ENCODE measurements at regions not wholly inside any gene's neighbourhood (a gene's known extent, or its start where the extent isn't known, plus 50 kb on each side); places are given as distances from the start of the nearest gene placed in this dataset.

DNA sequence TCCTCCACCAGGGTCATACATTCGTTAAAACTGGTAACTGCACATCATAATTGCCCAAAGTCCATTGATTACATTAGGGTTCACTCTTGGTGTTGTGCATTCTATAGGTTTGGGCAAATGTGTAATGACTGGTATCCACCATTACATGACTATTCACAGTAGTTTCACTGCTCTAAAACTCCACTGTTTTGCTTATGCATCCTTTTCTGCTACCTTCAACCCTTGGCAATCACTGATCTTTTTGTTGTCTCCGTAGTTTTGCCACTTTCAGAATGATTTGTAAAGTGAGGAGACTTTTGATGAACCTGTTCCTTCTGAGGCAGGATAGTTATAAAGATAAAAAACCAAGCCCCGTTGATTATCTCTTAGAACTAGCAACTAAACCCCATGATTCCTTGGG is 187.3 kb upstream of the MCHR2 start:
- Histone ChIP-seq H2BK12ac (ENCODE audit: low read length) (no peak overlapping the region), H4K8ac (ENCODE audit: low read depth, low read length) (no peak overlapping the region), H2BK120ac (ENCODE audit: low read depth, low read length) (no peak overlapping the region), H3K4ac (ENCODE audit: low read length) (no peak overlapping the region), H3K9me3 (replicated peaks in 1 of 2; ENCODE audit: control insufficient read depth in 2 of 2, insufficient read depth in 1 of 2, low read depth in 1 of 2, low read length in 2 of 2) (no peaks in the 10 kb centered on the region), H3K36me3 (replicated peaks in 1 of 2; ENCODE audit: control insufficient read depth in 2 of 2, insufficient read depth in 2 of 2, low read length in 2 of 2) (no peaks in the 10 kb centered on the region), H3K4me1 (ENCODE audit: control insufficient read depth in 2 of 2, insufficient read depth in 1 of 2, low read depth in 1 of 2, low read length in 2 of 2) (peaks cover 0 to 10% of the 10 kb centered on the region in 2 donors), H3K27me3 (ENCODE audit: control insufficient read depth in 3 of 3, insufficient read depth in 3 of 3, low read depth in 1 of 3, low read length in 3 of 3) (no peaks in the 10 kb centered on the region), H3K23ac (ENCODE audit: low read depth, low read length, poor library complexity) (no peak overlapping the region), H4K91ac (ENCODE audit: low read depth, low read length, poor library complexity) (no peak overlapping the region), H2BK5ac (ENCODE audit: low read length) (no peak overlapping the region), H3K18ac (ENCODE audit: low read length) (no peak overlapping the region), H3K14ac (ENCODE audit: low read length) (no peak overlapping the region), H3K4me3 (ENCODE audit: low read length in 2 of 2) (no peak overlapping the region), H2AFZ (ENCODE audit: low read length) (no peak overlapping the region), H2BK15ac (ENCODE audit: low read length) (no peak overlapping the region), H3K79me1 (ENCODE audit: low read depth, low read length) (no peaks in the 10 kb centered on the region), H3K4me2 (ENCODE audit: insufficient read depth, low read length, poor library complexity, severe bottlenecking) (no peak overlapping the region), H3K27ac (replicated peaks; ENCODE audit: low read length) (no peak overlapping the region), H2AK5ac (ENCODE audit: low read depth, low read length) (no peak overlapping the region), H3K9ac (ENCODE audit: low read depth, low read length, poor library complexity) (no peak overlapping the region)
- DNase-seq (ENCODE audit: low spot score): no peak
- WGBS, 2 donors (ENCODE audit: extremely low coverage in 2 of 2, insufficient read length in 2 of 2, insufficient replicate concordance in 1 of 2): no CpG with 5 or more reads among the region's 3 CpGs

DNA sequence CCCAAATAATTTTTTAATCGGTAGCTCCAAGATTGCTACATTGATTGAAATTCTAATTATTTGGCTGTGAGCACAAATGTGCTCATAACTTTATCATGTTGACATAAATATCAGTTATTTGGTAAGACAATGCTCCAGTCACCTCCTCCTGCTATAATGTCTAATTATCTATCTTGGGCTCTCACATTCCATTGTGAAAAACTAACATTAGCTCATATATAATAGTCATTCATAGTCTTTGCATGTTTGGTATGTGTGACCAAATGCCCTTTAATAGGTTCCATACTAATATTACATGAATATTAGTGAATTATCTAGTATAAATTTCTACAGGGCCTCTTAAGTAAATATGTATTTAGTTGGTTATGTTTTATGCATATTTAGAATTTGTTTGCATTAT is 185.6 kb upstream of the MCHR2 start:
- Histone ChIP-seq H2AK5ac (ENCODE audit: low read depth, low read length) (no peak overlapping the region), H3K14ac (ENCODE audit: low read length) (no peak overlapping the region), H3K27ac (replicated peaks; ENCODE audit: low read length) (no peak overlapping the region), H3K4me3 (ENCODE audit: low read length in 2 of 2) (no peak overlapping the region), H3K4me2 (ENCODE audit: insufficient read depth, low read length, poor library complexity, severe bottlenecking) (no peak overlapping the region), H3K4ac (ENCODE audit: low read length) (no peak overlapping the region), H2BK120ac (ENCODE audit: low read depth, low read length) (no peak overlapping the region), H3K36me3 (replicated peaks in 1 of 2; ENCODE audit: control insufficient read depth in 2 of 2, insufficient read depth in 2 of 2, low read length in 2 of 2) (no peaks in the 10 kb centered on the region), H3K4me1 (ENCODE audit: control insufficient read depth in 2 of 2, insufficient read depth in 1 of 2, low read depth in 1 of 2, low read length in 2 of 2) (peaks cover 0 to 9% of the 10 kb centered on the region in 2 donors), H4K8ac (ENCODE audit: low read depth, low read length) (no peak overlapping the region), H3K18ac (ENCODE audit: low read length) (no peak overlapping the region), H3K79me1 (ENCODE audit: low read depth, low read length) (no peaks in the 10 kb centered on the region), H2BK12ac (ENCODE audit: low read length) (no peak overlapping the region), H3K23ac (ENCODE audit: low read depth, low read length, poor library complexity) (no peak overlapping the region), H4K91ac (ENCODE audit: low read depth, low read length, poor library complexity) (no peak overlapping the region), H2BK5ac (ENCODE audit: low read length) (no peak overlapping the region), H3K9me3 (replicated peaks in 1 of 2; ENCODE audit: control insufficient read depth in 2 of 2, insufficient read depth in 1 of 2, low read depth in 1 of 2, low read length in 2 of 2) (no peaks in the 10 kb centered on the region), H2BK15ac (ENCODE audit: low read length) (no peak overlapping the region), H3K27me3 (ENCODE audit: control insufficient read depth in 3 of 3, insufficient read depth in 3 of 3, low read depth in 1 of 3, low read length in 3 of 3) (no peaks in the 10 kb centered on the region), H3K9ac (ENCODE audit: low read depth, low read length, poor library complexity) (no peak overlapping the region), H2AFZ (ENCODE audit: low read length) (no peak overlapping the region)
- DNase-seq (ENCODE audit: low spot score): no peak
- no CpG with 5 or more reads among the region's 1 CpG for WGBS, 2 donors (ENCODE audit: extremely low coverage in 2 of 2, insufficient read length in 2 of 2, insufficient replicate concordance in 1 of 2)

- H3K9me3 ChIP-seq (replicated peaks in 1 of 2; ENCODE audit: control insufficient read depth in 2 of 2, insufficient read depth in 1 of 2, low read depth in 1 of 2, low read length in 2 of 2): no peaks in the 10 kb centered on the region
- no peak overlapping the region for H2BK5ac ChIP-seq (ENCODE audit: low read length)
- no peak overlapping the region for H4K91ac ChIP-seq (ENCODE audit: low read depth, low read length, poor library complexity)
- H3K36me3 ChIP-seq (replicated peaks in 1 of 2; ENCODE audit: control insufficient read depth in 2 of 2, insufficient read depth in 2 of 2, low read length in 2 of 2): no peaks in the 10 kb centered on the region
- no peak for DNase-seq (ENCODE audit: low spot score)
- H2AK5ac ChIP-seq (ENCODE audit: low read depth, low read length): no peak overlapping the region
- H3K4me1 ChIP-seq (ENCODE audit: control insufficient read depth in 2 of 2, insufficient read depth in 1 of 2, low read depth in 1 of 2, low read length in 2 of 2): peaks cover 0 to 6% of the 10 kb centered on the region in 2 donors
- no peak overlapping the region for H3K9ac ChIP-seq (ENCODE audit: low read depth, low read length, poor library complexity)
- WGBS, 2 donors (ENCODE audit: extremely low coverage in 2 of 2, insufficient read length in 2 of 2, insufficient replicate concordance in 1 of 2): no CpG with 5 or more reads among the region's 1 CpG
- no peak overlapping the region for H3K23ac ChIP-seq (ENCODE audit: low read depth, low read length, poor library complexity)
- H4K8ac ChIP-seq (ENCODE audit: low read depth, low read length): no peak overlapping the region
- no peak overlapping the region for H2BK120ac ChIP-seq (ENCODE audit: low read depth, low read length)
- H2BK12ac ChIP-seq (ENCODE audit: low read length): no peak overlapping the region
- H2BK15ac ChIP-seq (ENCODE audit: low read length): no peak overlapping the region
- H3K14ac ChIP-seq (ENCODE audit: low read length): no peak overlapping the region
- H3K79me1 ChIP-seq (ENCODE audit: low read depth, low read length): no peaks in the 10 kb centered on the region
- no peak overlapping the region for H3K4ac ChIP-seq (ENCODE audit: low read length)
- no peak overlapping the region for H3K18ac ChIP-seq (ENCODE audit: low read length)
- H3K27me3 ChIP-seq (ENCODE audit: control insufficient read depth in 3 of 3, insufficient read depth in 3 of 3, low read depth in 1 of 3, low read length in 3 of 3): no peaks in the 10 kb centered on the region
- no peak overlapping the region for H3K4me2 ChIP-seq (ENCODE audit: insufficient read depth, low read length, poor library complexity, severe bottlenecking)
- no peak overlapping the region for H3K27ac ChIP-seq (replicated peaks; ENCODE audit: low read length)
- no peak overlapping the region for H3K4me3 ChIP-seq (ENCODE audit: low read length in 2 of 2)
- H2AFZ ChIP-seq (ENCODE audit: low read length): no peak overlapping the region
These were observed 183.9 kb upstream of the MCHR2 start for GRCh38 chr6:100177956-100178355.

DNA sequence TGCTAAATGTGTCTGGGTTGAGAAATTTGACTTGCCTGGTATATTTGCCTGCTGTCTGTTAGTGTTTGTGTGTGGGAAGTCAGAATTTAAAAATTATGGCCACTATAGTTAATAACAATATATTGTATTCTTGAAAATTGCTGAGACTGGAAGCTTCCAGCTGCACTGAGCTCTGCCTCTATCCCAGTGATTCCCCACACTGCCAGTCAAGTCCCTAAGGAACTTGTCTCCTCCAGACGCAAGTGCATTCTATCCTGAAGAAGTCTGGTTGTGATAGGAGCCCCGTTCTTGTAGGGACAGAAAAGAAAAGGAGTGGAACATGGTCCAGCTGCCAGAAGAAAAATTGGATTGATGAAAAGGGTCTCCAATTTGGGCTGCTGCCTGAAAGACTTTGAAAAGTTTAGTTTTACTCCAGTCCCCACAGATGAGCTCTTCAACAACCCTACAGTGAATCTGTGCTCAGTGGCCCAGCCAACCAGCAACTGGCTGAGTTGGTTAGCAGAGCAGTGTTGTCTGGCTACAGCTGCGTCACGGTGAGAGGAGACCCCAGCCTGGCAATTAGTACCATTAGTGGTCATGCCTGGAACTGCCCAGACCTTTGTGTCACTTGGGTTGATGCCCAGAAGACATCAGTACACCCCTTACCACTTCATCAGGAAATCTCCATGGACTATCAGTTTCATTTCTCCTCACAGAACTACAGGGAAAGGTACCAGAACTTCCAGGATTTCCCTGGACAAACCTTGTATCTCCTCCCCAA is 183.1 kb upstream of the MCHR2 start:
- H2BK5ac ChIP-seq (ENCODE audit: low read length): no peak overlapping the region
- no peak overlapping the region for H2BK120ac ChIP-seq (ENCODE audit: low read depth, low read length)
- no peak overlapping the region for H3K27ac ChIP-seq (replicated peaks; ENCODE audit: low read length)
- H3K18ac ChIP-seq (ENCODE audit: low read length): no peak overlapping the region
- H3K4ac ChIP-seq (ENCODE audit: low read length): no peak overlapping the region
- peaks cover 0 to 6% of the 10 kb centered on the region in 2 donors for H3K4me1 ChIP-seq (ENCODE audit: control insufficient read depth in 2 of 2, insufficient read depth in 1 of 2, low read depth in 1 of 2, low read length in 2 of 2)
- H3K9me3 ChIP-seq (replicated peaks in 1 of 2; ENCODE audit: control insufficient read depth in 2 of 2, insufficient read depth in 1 of 2, low read depth in 1 of 2, low read length in 2 of 2): no peaks in the 10 kb centered on the region
- H3K4me3 ChIP-seq (ENCODE audit: low read length in 2 of 2): no peak overlapping the region
- no peak overlapping the region for H4K8ac ChIP-seq (ENCODE audit: low read depth, low read length)
- no peak overlapping the region for H3K14ac ChIP-seq (ENCODE audit: low read length)
- DNase-seq (ENCODE audit: low spot score): no peak
- no peak overlapping the region for H2AK5ac ChIP-seq (ENCODE audit: low read depth, low read length)
- H3K27me3 ChIP-seq (ENCODE audit: control insufficient read depth in 3 of 3, insufficient read depth in 3 of 3, low read depth in 1 of 3, low read length in 3 of 3): no peaks in the 10 kb centered on the region
- H2AFZ ChIP-seq (ENCODE audit: low read length): no peak overlapping the region
- H3K23ac ChIP-seq (ENCODE audit: low read depth, low read length, poor library complexity): no peak overlapping the region
- H4K91ac ChIP-seq (ENCODE audit: low read depth, low read length, poor library complexity): no peak overlapping the region
- no peaks in the 10 kb centered on the region for H3K79me1 ChIP-seq (ENCODE audit: low read depth, low read length)
- H3K9ac ChIP-seq (ENCODE audit: low read depth, low read length, poor library complexity): no peak overlapping the region
- H2BK15ac ChIP-seq (ENCODE audit: low read length): no peak overlapping the region
- no peak overlapping the region for H2BK12ac ChIP-seq (ENCODE audit: low read length)
- no CpG with 5 or more reads among the region's 4 CpGs for WGBS, 2 donors (ENCODE audit: extremely low coverage in 2 of 2, insufficient read length in 2 of 2, insufficient replicate concordance in 1 of 2)
- H3K36me3 ChIP-seq (replicated peaks in 1 of 2; ENCODE audit: control insufficient read depth in 2 of 2, insufficient read depth in 2 of 2, low read length in 2 of 2): no peaks in the 10 kb centered on the region
- no peak overlapping the region for H3K4me2 ChIP-seq (ENCODE audit: insufficient read depth, low read length, poor library complexity, severe bottlenecking)

Data from neuronal stem cell (in vitro differentiated cells).